Right kidney (tissue), 1 donor: ENCODE measurements at regions not wholly inside any gene's neighbourhood (a gene's known extent, or its start where the extent isn't known, plus 50 kb on each side); places are given as distances from the start of the nearest gene placed in this dataset.
"Not testable (repeated sequence)": the region's sequence is repeated elsewhere in the genome, so short reads cannot be mapped to it uniquely, and the experiment has no call there.

Experiments used
- DNase-seq: peaks from one replicate; pipeline ENCODE4 v3.0.0-alpha.2; 2016

DNA sequence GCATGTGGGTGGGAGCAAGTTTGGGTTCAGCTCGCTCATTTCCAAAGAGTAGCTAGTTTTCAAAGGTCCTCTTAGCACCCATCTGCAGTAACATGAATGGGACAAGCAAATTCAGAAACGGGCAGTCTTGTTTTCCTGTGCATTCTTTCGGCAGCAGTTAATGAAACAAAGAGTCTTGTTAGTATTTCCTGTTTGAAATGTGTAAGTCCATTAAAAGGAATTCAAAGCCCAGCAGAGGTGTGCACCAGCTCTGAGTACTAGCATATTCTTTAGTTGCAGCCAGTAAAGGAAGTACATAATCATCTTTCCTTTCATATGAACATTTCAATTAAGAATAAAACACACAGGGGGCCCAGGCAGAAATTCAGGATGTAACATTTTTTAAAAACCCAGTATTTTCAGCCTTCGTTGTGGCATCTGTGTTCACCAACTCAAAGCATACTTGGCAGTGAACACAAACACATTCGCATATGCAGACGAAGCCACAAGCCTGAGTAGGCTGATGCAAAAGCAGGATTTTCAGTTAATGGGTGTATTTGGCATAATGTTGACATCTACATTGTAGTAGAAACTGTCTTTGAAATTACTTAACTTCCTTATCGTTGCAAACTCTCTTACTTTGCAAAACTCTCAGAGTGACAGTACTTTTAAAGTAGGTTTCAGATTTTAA is 570.0 kb upstream of the FLRT2 start:
- DNase-seq: no peak

DNA sequence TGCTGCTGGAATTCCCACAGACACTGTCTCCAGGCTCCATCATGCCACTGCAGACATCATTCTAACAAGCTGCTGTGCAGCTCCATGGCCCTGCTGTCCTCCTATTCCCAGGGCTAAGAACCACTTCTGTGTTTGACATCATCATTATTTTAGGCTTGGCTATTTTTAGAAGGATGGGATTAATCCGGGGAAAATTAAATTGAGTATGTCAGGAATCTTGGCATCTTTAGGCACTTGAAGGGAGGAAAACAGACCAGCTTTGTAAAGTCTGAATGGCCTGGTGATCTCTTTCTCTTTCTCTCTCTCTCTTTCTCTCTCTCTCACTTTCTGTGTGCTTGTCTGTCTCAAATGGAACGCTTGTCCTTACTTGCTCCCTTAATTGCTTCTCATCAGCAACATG is 568.3 kb upstream of the FLRT2 start:
- DNase-seq: no peak

DNA sequence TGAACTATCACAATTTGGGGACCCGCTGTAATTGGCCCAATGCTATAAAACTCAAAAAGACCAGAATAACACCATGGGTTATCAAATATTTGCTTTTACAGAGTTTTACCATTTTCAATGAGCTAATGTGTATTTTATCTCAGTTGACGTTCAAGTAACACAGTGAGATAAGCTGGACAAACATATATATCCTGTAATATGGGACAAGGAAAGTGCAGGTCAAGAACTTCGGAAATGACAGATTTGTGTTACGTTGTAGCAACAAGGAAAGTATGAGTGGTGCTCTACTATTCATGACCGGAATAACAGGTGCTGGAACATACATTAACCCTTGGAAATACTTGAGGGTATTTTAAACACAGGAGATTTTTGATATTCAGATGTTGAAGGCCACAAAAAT is 566.4 kb upstream of the FLRT2 start:
- DNase-seq: no peak

DNA sequence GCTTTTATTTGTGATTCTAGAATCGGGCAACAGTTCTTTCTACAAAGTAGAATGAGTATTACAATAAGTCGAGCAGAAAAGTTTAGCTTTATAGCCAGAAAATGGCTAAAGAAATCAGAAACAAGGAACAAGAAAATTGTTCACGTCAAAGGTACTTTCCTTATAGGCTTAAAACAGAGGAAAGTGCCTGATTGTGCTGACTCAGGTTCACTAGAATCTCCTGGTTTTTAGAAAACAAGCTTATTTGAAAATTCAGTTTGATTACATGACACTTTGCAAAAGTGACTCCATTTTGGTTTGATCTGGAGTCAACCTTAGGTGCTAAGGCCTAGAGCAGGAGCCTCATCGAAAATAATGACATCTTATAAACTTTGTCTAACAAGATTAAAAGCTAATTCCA is 564.7 kb upstream of the FLRT2 start:
- DNase-seq: no peak

DNA sequence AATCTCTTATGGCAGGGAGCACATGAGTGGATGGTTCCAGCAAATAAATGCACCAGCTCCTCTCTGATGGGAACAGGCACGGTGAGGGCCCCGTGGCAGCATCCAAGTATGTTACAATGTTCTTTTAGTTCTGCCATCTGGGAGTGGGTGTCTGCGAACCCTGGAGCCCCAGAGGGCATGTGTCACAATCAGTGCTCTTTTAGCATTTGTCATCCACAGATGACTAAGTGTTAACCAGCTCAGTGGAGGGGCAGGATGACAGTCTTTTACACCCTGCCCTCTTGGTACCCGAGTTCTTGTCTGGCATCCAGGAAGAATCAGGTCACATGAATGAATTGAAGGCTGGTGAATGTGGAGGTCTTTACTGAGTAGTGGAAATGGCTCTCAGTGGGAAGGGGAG is 560.4 kb upstream of the FLRT2 start:
- DNase-seq: no peak

DNA sequence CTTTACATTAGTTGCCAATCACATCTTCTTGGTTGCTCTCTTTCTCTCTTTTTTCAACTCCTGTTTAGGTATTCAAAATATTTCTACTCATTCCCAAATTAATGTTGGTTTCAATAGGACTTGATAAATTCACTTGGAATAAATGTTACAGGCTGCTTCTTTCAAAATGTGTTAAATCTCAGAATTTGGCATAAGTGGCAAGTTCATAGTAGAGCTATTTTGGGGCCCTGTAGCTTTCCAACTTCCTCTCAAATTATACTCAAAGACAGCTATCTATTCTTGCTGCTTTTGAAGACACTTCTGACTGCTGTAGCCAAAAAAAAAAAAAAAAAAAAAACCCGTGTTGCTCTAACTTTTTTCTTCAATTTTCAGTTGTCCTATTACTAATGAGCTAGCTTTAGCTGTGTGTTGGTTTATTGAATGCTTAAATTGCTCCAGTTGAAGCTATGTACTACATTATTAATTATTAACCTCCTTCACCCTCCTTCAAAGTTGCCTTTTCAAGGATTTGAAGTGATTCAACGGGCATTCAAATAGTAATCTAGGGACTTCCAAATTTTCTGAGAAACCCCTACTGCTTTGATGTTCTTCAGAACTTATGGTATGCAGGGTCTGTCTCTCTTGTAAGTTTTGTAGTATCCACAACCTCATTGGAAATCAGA is 554.6 kb upstream of the FLRT2 start:
- no peak for DNase-seq

DNA sequence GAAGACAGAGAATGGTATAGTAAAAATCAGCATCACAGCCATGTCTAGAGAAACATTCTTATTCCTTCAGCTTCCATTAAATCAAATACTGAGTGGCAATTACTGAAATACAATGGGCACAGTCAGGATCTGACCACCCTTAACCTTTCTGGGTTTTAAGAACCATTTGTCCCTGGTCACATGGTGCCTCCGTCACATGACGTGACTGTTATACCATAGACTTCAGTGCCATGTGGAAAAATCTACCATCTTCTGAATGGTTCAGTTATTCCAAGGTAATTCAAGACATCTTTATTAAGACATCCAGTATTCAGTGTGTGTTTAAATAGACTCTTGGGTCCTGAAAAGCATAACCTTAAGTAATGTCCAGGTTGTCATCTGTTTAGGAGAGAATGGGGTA is 553.1 kb upstream of the FLRT2 start:
- no peak for DNase-seq

DNA sequence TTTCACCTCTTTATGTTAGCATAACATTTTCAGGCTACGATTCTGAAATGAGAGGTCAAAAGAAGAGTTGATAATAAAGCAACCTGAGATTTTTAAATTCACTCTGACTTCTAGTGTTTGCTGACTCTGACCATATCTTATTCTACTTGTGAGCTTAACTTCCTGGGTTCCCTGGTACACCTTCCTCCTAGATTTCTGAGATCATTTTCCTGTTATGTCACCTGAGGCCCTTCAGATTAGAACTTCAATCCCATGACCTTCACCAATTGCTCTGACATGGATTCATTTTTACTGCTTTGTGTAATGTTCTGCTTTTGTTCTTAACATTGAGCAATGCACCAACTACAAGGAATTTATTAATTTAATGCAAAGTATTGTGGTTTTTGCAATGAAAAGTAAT is 542.9 kb upstream of the FLRT2 start:
- DNase-seq: no peak

DNA sequence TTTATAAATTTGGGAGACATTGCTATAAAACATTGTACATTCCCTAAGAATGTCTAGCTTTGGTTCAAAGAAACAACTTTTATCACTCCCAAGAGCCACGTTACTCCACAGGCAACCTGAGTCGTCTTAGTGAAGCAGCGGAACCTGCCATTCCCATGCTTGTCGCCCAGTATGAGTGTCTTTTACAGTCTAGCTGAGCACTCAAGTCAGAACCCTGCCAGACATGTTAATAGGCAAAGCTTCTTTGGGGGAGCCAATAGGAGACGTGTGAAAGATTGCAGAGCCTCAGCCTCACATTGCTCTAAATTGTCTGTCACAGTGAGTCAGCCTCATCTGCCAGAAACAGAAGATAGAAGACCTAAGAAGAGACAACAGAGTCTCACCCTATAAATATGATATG is 541.6 kb upstream of the FLRT2 start:
- DNase-seq: no peak

DNA sequence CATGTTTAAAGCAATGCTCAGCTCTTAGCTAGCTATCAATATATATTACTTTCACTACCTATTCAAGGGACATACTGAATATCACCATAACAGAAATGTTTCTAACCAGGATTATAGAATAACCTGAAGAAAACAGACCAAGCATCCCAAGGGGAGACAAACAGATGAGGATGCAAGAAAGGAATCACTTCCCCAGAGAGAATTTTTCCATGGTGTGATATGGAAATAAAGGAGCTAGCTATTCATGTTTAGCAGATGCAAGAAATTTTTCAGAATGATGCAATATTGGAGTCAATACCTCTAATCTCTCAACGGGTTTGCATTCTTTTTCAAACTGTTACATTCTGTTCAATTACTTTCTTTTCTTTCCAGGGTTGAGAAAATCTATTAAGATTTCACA is 538.9 kb upstream of the FLRT2 start:
- no peak for DNase-seq

DNA sequence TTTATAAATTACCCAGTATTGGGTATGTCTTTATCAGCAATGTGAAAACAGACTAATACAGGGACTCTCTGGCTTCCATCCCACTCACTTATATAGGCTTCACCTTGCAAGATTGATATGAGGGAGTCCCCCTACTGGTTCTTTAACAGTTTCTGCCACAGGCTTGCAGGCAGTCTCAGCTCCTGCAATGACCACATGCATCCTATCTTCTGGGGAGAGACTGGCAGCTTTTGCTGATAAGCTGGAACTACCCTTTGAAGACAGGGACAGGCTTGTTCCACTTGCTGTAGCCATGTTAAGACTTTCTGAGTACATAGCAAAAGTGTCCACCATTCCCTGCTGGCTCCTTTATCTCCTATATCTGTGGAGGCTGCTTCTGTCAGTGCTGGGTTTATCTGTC is 531.7 kb upstream of the FLRT2 start:
- DNase-seq: no peak

DNA sequence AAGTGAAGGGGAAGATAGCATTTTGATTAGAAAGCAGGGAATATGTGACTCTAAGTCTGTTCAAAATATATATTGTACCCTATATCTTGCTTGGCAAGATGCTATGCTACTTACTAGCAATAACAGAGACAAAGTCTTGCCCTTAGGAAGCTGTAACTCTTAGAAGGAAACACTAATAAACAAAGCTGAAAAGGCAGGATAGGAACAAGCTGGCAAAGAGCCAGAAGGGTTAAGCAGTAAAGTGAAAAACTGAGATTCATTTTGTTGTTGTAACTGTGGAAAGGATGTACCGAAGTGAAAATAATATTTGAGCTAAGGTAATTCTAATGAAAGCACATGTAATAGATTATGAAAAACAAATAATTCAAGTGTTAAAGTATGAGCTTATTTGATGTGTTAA is 527.1 kb upstream of the FLRT2 start:
- no peak for DNase-seq

DNA sequence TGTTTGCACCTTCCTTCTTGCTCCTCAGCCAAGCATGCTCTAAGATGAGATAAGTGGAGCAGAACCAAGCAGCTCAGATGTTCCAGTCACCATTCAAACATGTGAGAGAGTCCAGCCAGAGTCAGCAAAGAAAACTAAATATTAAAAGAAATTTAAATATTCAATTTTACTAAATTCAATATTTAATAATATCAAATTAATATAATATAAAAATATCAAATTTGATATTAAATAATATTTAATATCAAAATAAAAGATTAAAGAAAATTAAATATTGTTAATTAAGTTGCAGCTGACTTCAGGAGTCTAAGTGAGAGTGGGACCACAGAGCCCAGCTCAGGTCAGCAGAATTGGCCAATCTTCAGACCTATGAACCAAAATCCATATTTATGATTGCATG is 526.1 kb upstream of the FLRT2 start:
- DNase-seq: no peak

DNA sequence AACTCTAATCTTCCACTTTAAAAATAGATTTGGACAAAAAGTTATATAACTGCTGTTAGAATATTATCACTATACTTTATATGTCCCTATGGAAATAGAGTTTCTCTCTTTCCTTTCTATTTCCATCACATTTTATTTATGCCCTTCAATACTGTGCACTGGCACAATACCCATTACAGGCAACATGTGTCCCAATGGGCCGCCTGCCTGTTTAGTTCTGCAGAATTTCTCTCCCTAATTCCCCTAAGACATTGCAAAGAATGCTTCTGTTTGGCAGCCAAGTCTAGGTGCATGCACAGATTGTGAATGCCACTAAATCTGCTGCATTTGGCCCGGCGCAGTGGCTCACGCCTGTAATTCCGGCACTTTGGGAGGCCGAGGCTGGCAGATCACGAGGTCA is 520.4 kb upstream of the FLRT2 start:
- no peak for DNase-seq

DNA sequence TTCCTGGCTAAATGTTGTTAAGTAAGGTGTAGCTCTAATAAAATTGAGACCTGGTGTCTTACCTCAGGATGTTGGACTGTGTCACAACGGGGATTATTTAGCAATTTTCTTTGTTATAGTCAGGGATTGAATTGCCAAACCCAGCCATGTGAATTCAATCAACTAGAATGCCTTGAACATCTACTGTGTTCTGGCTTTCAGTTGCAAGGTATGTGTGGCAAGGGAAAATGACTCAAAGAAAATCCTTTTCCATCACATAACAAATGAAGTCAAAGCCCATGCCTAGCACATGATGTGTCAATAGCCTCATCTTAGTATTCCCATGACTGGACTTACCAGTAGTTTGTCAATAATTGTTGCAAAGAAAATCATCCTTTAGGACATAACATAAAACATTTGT is 519.8 kb upstream of the FLRT2 start:
- DNase-seq: no peak

DNA sequence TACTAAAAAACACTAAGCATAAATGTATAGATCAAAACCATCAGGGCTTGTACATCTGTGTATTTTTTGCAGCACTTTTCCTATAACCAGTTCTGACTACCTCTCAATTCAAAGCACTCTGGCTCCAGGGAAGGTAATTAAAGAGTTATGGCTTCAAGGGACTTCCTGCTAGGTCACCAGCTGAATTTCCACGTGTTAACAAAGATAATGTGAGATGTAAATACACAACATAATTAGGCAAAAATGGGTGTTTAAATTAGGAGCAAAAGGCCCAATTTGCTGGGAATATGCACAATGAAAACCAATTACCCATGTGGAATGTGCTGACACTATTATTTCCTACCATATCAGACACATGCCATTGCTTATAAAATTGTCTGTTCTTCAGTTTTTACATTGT is 513.4 kb upstream of the FLRT2 start:
- DNase-seq: no peak

DNA sequence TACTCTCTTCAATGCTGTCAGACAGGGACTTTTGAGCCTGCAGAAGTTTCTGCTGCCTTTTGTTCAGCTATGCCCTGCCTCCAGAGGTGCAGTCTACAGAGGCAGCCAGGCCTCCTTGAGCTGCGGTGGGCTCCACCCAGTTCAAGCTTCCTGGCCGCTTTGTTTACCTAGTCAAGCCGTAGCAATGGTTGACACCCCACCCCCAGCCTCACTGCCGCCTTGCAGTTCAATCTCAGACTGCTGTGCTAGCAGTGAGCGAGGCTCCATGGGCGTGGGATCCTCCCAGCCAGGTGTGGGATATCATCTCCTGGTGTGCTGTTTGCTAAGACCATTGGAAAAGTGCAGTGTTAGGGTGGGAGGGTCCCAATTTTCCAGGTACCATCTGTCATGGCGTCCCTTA is 506.1 kb upstream of the FLRT2 start:
- not testable (repeated sequence) for DNase-seq

DNA sequence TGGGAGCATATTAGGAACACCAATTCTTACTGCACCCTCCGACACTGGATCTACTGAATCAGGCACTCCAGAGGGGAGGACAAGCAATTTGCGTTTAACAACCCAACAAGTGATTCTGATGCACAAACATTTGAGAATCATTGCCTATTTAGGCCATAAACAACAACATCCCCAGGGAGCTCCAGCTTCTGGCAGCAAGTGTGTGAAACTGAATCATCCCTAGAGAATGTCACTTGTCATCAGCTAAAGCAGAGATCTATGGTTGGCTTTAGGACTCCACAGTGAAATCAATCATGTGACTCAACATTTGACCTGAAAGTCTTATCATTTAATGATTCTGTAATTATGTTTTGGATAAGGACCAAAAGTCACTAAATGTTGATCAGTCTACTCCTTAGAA is 505.0 kb upstream of the FLRT2 start:
- no peak for DNase-seq

DNA sequence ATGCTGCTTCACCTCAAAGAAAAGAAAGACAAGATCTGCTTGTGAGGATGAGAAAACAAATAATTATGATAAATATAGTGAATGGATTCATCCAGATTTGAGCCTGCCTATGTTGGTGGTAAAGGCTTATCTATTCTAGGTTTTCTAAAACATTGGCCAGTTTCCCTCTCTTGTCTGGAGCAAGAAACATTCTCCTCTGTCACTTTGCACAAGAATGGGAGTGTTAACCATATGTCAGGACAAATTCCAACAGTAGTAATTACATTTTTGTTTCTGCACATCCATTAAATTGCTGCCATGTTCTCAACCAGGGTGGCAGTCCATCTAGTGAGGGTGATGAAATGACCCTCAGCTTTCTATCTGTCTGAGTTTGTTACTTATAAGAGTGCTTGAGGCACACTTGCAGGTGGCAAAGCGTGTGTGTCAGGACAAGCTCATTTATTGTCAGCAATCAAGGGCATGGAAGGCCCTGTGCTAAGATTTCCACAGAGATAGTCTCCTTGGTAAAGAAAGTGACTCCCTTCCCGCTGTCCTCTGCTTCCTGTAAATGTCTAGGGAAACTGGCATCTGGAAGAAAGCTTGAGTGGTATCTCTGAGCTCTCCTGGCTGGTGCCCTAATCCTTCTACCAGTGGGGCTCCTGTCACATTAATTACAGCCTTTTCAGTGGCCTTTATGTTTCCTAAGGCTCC is 502.1 kb upstream of the FLRT2 start:
- DNase-seq: no peak

DNA sequence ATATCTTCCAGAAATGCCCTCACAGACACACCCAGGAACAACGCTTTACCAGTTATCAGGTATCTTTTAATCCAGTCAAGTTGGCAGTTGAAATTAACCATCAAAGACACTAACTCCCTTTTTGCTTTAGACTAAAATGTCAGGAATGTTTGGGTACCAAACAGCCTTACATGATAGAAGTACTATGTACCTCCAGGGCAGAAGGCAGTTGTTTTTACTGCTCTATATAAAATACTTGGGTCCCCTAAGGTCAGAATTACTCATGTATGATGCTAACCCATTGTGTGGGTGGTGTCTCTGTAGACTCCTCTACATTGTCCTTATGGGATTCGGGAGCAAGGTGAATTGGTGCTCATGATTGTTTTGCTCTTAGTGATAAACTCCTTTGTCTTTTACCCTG is 492.5 kb upstream of the FLRT2 start:
- no peak for DNase-seq

DNA sequence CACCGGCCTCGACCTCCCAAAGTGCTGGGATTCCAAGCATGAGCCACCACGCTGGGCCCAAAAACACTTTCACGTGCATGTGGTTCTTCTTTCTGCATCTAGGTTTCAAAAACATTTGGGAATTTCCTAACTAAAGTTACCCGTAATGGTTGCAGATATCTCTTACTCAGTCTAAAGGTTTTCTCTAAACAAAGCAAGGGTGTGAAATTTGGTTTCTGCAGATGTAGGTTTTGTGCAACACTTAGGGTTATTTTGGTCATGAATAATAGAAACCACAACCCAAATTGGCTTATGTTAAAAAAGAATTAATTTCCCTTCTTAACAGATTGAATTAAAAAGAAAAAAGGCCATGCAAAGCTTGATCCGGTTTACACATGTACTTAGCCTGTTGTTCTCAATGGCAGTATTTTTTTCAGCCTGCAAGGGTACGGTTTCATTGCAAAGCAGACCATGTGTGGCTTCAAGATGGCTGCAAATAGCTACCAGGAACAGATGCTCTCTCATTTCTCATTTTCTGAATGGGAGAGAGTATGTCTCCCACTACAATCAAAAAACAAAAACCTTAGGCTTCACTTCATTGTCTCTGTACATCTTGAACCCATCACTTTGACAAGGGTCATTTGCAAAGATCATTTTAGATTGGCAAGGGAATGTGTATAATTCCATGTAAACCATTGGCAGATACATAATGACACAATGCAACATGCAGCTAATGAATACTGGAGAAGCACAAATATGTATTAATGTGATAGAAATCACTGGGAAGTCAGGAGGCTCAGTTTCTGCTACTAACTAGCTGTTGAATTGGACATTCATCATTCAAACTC is 491.2 kb upstream of the FLRT2 start:
- no peak for DNase-seq

DNA sequence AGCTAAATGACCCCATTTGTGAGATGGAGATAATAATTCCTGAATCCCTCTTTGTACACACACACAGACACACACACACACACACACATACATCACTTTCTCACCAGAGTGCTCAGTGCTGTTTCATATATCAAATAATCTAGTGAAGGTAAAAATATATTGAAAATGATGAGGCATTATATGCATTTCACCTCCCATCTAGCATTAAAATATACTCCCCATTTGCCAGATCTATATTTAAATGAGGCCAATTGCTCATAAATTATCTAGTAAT is 490.7 kb upstream of the FLRT2 start:
- no peak for DNase-seq

DNA sequence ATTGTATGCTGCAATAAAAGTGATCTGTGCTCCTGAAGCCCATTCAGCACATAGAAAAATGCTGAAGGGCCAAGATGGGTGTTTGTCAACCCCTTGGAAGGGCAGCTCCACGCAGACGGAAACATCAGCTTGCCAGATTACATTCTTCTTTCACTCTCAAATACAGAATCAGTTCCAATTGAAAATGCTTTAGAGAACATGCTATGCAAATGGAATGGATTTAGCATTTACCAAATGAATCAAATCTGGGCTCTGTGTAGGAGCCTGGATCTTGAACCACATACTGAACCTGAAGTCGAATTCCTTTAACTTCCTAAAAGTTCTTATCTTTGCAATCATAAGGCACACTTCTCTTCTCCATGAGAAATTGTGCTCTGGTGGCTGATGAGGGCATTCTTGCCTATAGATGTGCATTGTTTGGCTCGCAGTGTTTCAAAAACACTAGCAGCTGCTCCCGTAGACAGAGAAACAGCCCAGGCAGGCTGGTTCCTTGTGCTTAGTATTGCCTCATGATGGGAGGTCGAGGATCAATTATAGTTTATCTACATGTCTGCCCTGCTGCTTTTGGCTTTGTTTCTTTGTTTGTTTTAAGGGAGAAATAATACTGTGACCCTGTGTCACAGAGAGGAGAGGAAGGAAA is 489.8 kb upstream of the FLRT2 start:
- no peak for DNase-seq
